Breast epithelium (tissue), 4 donors: ENCODE measurements at regions not wholly inside any gene's neighbourhood (a gene's known extent, or its start where the extent isn't known, plus 50 kb on each side); places are given as distances from the start of the nearest gene placed in this dataset.

Experiments used
- DNase-seq, 2 donors: peaks; one replicate each; pipeline ENCODE4 v3.0.0-alpha.2; 2019; ENCODE audit warnings: low spot score in 2 of 2
- H3K27ac ChIP-seq, 2 donors: fragments of 200-600 bp; sonication (generic) in 1 of 2; one replicate each; pipeline ENCODE4 v1.5.1; 2016 to 2019; ENCODE audit warnings: mild to moderate bottlenecking in 1 of 2
- H3K27me3 ChIP-seq, 2 donors: fragments of 200-600 bp; sonication (generic) in 1 of 2; one replicate each; pipeline versions ENCODE4 v1.5.1 to v1.6.0; 2017 to 2019; ENCODE audit warnings: control low read depth in 1 of 2, mild to moderate bottlenecking in 1 of 2
- H3K36me3 ChIP-seq: fragments of 200-600 bp; one replicate; pipeline ENCODE4 v1.5.1; 2019
- H3K4me1 ChIP-seq, 2 donors: fragments of 200-600 bp; sonication (generic); one replicate each; pipeline ENCODE4 v1.5.1; 2016 to 2019; ENCODE audit warnings: control low read depth in 1 of 2
- H3K4me3 ChIP-seq, 3 donors: fragments of 200-600 bp; sonication (generic); 1 replicate in 2 of 3; 2 replicates in 1 of 3; pipeline ENCODE4 v1.5.1; 2016 to 2019; ENCODE audit warnings: mild to moderate bottlenecking in 3 of 3, moderate library complexity in 2 of 3
- H3K9me3 ChIP-seq, 2 donors: fragments of 200-600 bp; sonication (generic) in 1 of 2; one replicate each; pipeline ENCODE4 v1.5.1; 2016 to 2019; ENCODE audit warnings: control low read depth in 1 of 2
- CTCF ChIP-seq, 3 donors: fragments of 450-650 bp; IDR thresholded peaks; one replicate each; pipeline ENCODE4 v1.5.1; 2016 to 2017; ENCODE audit warnings: antibody characterized with exemption in 3 of 3, mild to moderate bottlenecking in 3 of 3, moderate library complexity in 3 of 3
- POLR2A ChIP-seq: fragments of 450-650 bp; IDR thresholded peaks from one replicate; pipeline ENCODE4 v1.6.1; 2016; ENCODE audit warnings: antibody characterized with exemption, mild to moderate bottlenecking, moderate library complexity
- POLR2AphosphoS5 ChIP-seq, 3 donors: sonication (generic); formaldehyde crosslinking; IDR thresholded peaks; one replicate each; pipeline ENCODE4 v1.6.1; 2017; ENCODE audit warnings: antibody characterized with exemption in 3 of 3
- intact Hi-C: fragments of 100-400 bp; cut with DNase I; formaldehyde crosslinking; loops from one replicate; pipeline ENCODE4 v1.15.1; 2023; ENCODE audit warnings: low total_unique reads

GRCh38 chr13:20291037-20291436, 58.9 kb upstream of the GJB6 start:
- H3K4me1 ChIP-seq: no peaks in the 10 kb centered on the region
- H3K36me3 ChIP-seq: no peaks in the 10 kb centered on the region
- no peak overlapping the region for H3K27ac ChIP-seq
- DNase-seq: no peak
- TF ChIP-seq POLR2AphosphoS5 (IDR thresholded peaks at IDR 0.05): no peak
- TF ChIP-seq POLR2A: no peak
- TF ChIP-seq CTCF (IDR thresholded peaks at IDR 0.05): no peak
- H3K9me3 ChIP-seq: peaks cover 9 to 14% of the 10 kb centered on the region in 2 donors
- H3K27me3 ChIP-seq: no peaks in the 10 kb centered on the region
- no peak overlapping the region for H3K4me3 ChIP-seq
- intact Hi-C loops: no loop called here

- TF ChIP-seq POLR2AphosphoS5 (IDR thresholded peaks at IDR 0.05) (no peak), POLR2A (no peak), CTCF (IDR thresholded peaks at IDR 0.05) (no peak)
- intact Hi-C loops: no loop called here
- DNase-seq: no peak
- H3K9me3 ChIP-seq: peaks cover 32 to 39% of the 10 kb centered on the region in 2 donors
- no peaks in the 10 kb centered on the region for H3K4me1 ChIP-seq
- no peaks in the 10 kb centered on the region for H3K27me3 ChIP-seq
- no peaks in the 10 kb centered on the region for H3K36me3 ChIP-seq
- no peak overlapping the region for H3K27ac ChIP-seq
- H3K4me3 ChIP-seq: no peak overlapping the region
Observed at GRCh38 chr13:20288561-20288960, 56.4 kb upstream of the GJB6 start.

GRCh38 chr13:20287976-20288375, 55.9 kb upstream of the GJB6 start:
- H3K4me3 ChIP-seq: no peak overlapping the region
- no peak for DNase-seq
- H3K9me3 ChIP-seq: peaks cover 38 to 44% of the 10 kb centered on the region in 2 donors
- no peaks in the 10 kb centered on the region for H3K27me3 ChIP-seq
- no peaks in the 10 kb centered on the region for H3K36me3 ChIP-seq
- no peak for TF ChIP-seq POLR2AphosphoS5 (IDR thresholded peaks at IDR 0.05)
- no peak for TF ChIP-seq POLR2A
- no peak for TF ChIP-seq CTCF (IDR thresholded peaks at IDR 0.05)
- intact Hi-C loops: no loop called here
- no peaks in the 10 kb centered on the region for H3K4me1 ChIP-seq
- H3K27ac ChIP-seq: no peak overlapping the region

GRCh38 chr13:20285530-20285929, 53.4 kb upstream of the GJB6 start:
- Histone ChIP-seq H3K4me3 (no peak overlapping the region), H3K36me3 (no peaks in the 10 kb centered on the region), H3K27ac (no peak overlapping the region), H3K9me3 (peaks cover 51 to 60% of the 10 kb centered on the region in 2 donors), H3K4me1 (no peaks in the 10 kb centered on the region), H3K27me3 (no peaks in the 10 kb centered on the region)
- TF ChIP-seq POLR2A (no peak), CTCF (IDR thresholded peaks at IDR 0.05) (no peak), POLR2AphosphoS5 (IDR thresholded peaks at IDR 0.05) (no peak)
- no peak for DNase-seq
- intact Hi-C loops: no loop called here
